ENCODE measurements at regions not wholly inside any gene's neighbourhood (a gene's known extent, or its start where the extent isn't known, plus 50 kb on each side); places are given as distances from the start of the nearest gene placed in this dataset.

GRCh38 chr10:130862626-130863025, 448.9 kb downstream of the TCERG1L start:
- CTCF ChIA-PET: no interaction called here
- DNase-seq (ENCODE audit: low read depth): no peak
- POLR2A ChIA-PET: no interaction called here
- TF ChIP-seq CTCF (IDR thresholded peaks at IDR 0.05; ENCODE audit: insufficient read depth, low read depth, low read length): no peak
- Histone ChIP-seq H3K4me3 (ENCODE audit: low read depth, low read length) (no peak overlapping the region), H3K36me3 (ENCODE audit: control insufficient read depth, insufficient read depth, low read length) (no peaks in the 10 kb centered on the region), H3K27me3 (ENCODE audit: control insufficient read depth, insufficient read depth, low read length) (no peaks in the 10 kb centered on the region)

GRCh38 chr10:130863044-130863443, 448.5 kb downstream of the TCERG1L start:
- no peak overlapping the region for H3K4me3 ChIP-seq (ENCODE audit: low read depth, low read length)
- CTCF ChIA-PET: no interaction called here
- H3K36me3 ChIP-seq (ENCODE audit: control insufficient read depth, insufficient read depth, low read length): no peaks in the 10 kb centered on the region
- no peaks in the 10 kb centered on the region for H3K27me3 ChIP-seq (ENCODE audit: control insufficient read depth, insufficient read depth, low read length)
- DNase-seq (ENCODE audit: low read depth): no peak
- no peak for TF ChIP-seq CTCF (IDR thresholded peaks at IDR 0.05; ENCODE audit: insufficient read depth, low read depth, low read length)
- POLR2A ChIA-PET: no interaction called here

GRCh38 chr10:130864961-130865818, 446.3 kb downstream of the TCERG1L start:
- DNase-seq (ENCODE audit: low read depth): no peak
- no peaks in the 10 kb centered on the region for H3K27me3 ChIP-seq (ENCODE audit: control insufficient read depth, insufficient read depth, low read length)
- POLR2A ChIA-PET: no interaction called here
- no peaks in the 10 kb centered on the region for H3K36me3 ChIP-seq (ENCODE audit: control insufficient read depth, insufficient read depth, low read length)
- TF ChIP-seq CTCF (IDR thresholded peaks at IDR 0.05; ENCODE audit: insufficient read depth, low read depth, low read length): no peak
- CTCF ChIA-PET: no interaction called here
- no peak overlapping the region for H3K4me3 ChIP-seq (ENCODE audit: low read depth, low read length)

- TF ChIP-seq CTCF (IDR thresholded peaks at IDR 0.05; ENCODE audit: insufficient read depth, low read depth, low read length): no peak
- ChIA-PET POLR2A (no interaction called here), CTCF (no interaction called here)
- DNase-seq (ENCODE audit: low read depth): no peak
- Histone ChIP-seq H3K27me3 (ENCODE audit: control insufficient read depth, insufficient read depth, low read length) (no peaks in the 10 kb centered on the region), H3K4me3 (ENCODE audit: low read depth, low read length) (no peak overlapping the region), H3K36me3 (ENCODE audit: control insufficient read depth, insufficient read depth, low read length) (no peaks in the 10 kb centered on the region)
Observed at GRCh38 chr10:130866857-130867256, 444.7 kb downstream of the TCERG1L start.

GRCh38 chr10:130867446-130868194, 443.9 kb downstream of the TCERG1L start:
- ChIA-PET CTCF (no interaction called here), POLR2A (no interaction called here)
- no peak overlapping the region for H3K4me3 ChIP-seq (ENCODE audit: low read depth, low read length)

More at GRCh38 chr10:130867446-130868194, 443.9 kb downstream of the TCERG1L start:
- no peaks in the 10 kb centered on the region for H3K27me3 ChIP-seq (ENCODE audit: control insufficient read depth, insufficient read depth, low read length)
- H3K36me3 ChIP-seq (ENCODE audit: control insufficient read depth, insufficient read depth, low read length): no peaks in the 10 kb centered on the region
- no peak for TF ChIP-seq CTCF (IDR thresholded peaks at IDR 0.05; ENCODE audit: insufficient read depth, low read depth, low read length)
- no peak for DNase-seq (ENCODE audit: low read depth)

Measured in BJ (cell line).